ENCODE measurements at regions not wholly inside any gene's neighbourhood (a gene's known extent, or its start where the extent isn't known, plus 50 kb on each side); places are given as distances from the start of the nearest gene placed in this dataset.

DNA sequence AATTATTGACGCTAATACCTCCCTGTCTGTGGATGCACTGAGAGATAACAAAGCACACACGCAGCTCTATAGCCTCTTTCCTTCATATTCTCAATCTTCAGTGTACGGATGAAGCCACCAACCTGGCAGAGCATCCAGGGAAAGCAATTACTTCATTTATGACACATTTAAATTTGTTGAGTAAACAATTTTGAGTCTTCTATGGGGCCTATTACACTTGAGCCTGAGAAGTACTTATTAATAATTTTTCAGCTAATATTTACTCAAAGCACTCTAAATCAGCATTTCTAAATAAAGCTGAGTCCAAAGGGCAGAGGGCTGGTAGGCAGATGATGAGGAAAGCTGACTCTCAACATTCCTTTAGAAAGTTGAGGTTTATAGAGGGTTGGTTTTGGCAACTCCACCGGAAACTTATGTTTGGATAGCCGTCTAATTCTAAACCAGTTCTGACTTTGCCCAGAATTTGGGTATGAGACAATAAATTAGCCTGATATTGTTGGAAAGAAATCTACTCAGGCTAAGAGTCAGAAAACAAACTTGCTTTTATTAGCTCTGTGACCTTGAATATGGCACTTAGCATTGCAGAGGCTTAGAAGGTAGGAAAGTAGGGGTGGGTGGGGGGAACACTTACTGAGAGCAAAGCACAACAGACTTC is 643.5 kb downstream of the CDH11 start:
- H3K9me3 ChIP-seq (ENCODE audit: control insufficient read depth, insufficient read depth, low read length), result peaks cover 4% of the 10 kb centered on the region; the same call in 1 of the 2 replicates
- H3K79me2 ChIP-seq (ENCODE audit: control insufficient read depth, low read length), result no peaks in the 10 kb centered on the region
- H3K4me2 ChIP-seq (ENCODE audit: low read length), result no peak overlapping the region
- TF ChIP-seq EZH2phosphoT487 (IDR thresholded peaks at IDR 0.05; ENCODE audit: borderline replicate concordance, low read length) (no peak), CTCF (IDR thresholded peaks at IDR 0.05; ENCODE audit: low read depth, low read length, poor library complexity, severe bottlenecking) (no peak)
- H3K9me2 ChIP-seq (replicated peaks; ENCODE audit: control insufficient read depth, low read length), result no peaks in the 10 kb centered on the region
- H3K27ac ChIP-seq (ENCODE audit: low read depth, low read length), result no peak overlapping the region
- H3K27me3 ChIP-seq (ENCODE audit: control insufficient read depth, low read length), result no peaks in the 10 kb centered on the region
- H3K4me3 ChIP-seq (ENCODE audit: low read length), result no peak overlapping the region
- no peaks in the 10 kb centered on the region for H3K36me3 ChIP-seq (ENCODE audit: control insufficient read depth, low read length)
- H3F3A ChIP-seq (ENCODE audit: control insufficient read depth, insufficient read depth), result no peaks in the 10 kb centered on the region
- no peaks in the 10 kb centered on the region for H3K4me1 ChIP-seq (ENCODE audit: control insufficient read depth, low read length)
- no peaks in the 10 kb centered on the region for H4K20me1 ChIP-seq (ENCODE audit: control insufficient read depth, insufficient read depth, low read depth, low read length)

- H3K4me2 ChIP-seq (ENCODE audit: low read length), result no peak overlapping the region
- TF ChIP-seq CTCF (IDR thresholded peaks at IDR 0.05; ENCODE audit: low read depth, low read length, poor library complexity, severe bottlenecking) (no peak), EZH2phosphoT487 (IDR thresholded peaks at IDR 0.05; ENCODE audit: borderline replicate concordance, low read length) (no peak)
- no peaks in the 10 kb centered on the region for H3K27me3 ChIP-seq (ENCODE audit: control insufficient read depth, low read length)
- no peaks in the 10 kb centered on the region for H4K20me1 ChIP-seq (ENCODE audit: control insufficient read depth, insufficient read depth, low read depth, low read length)
- no peaks in the 10 kb centered on the region for H3F3A ChIP-seq (ENCODE audit: control insufficient read depth, insufficient read depth)
- no peak overlapping the region for H3K27ac ChIP-seq (ENCODE audit: low read depth, low read length)
- H3K36me3 ChIP-seq (ENCODE audit: control insufficient read depth, low read length), result no peaks in the 10 kb centered on the region
- H3K4me3 ChIP-seq (ENCODE audit: low read length), result no peak overlapping the region
- H3K79me2 ChIP-seq (ENCODE audit: control insufficient read depth, low read length), result no peaks in the 10 kb centered on the region
- H3K9me2 ChIP-seq (replicated peaks; ENCODE audit: control insufficient read depth, low read length), result no peaks in the 10 kb centered on the region
- H3K9me3 ChIP-seq (ENCODE audit: control insufficient read depth, insufficient read depth, low read length), result peaks cover 4% of the 10 kb centered on the region; the same call in 1 of the 2 replicates
- no peaks in the 10 kb centered on the region for H3K4me1 ChIP-seq (ENCODE audit: control insufficient read depth, low read length)
Measured at GRCh38 chr16:64475627-64476351, 646.1 kb downstream of the CDH11 start.

DNA sequence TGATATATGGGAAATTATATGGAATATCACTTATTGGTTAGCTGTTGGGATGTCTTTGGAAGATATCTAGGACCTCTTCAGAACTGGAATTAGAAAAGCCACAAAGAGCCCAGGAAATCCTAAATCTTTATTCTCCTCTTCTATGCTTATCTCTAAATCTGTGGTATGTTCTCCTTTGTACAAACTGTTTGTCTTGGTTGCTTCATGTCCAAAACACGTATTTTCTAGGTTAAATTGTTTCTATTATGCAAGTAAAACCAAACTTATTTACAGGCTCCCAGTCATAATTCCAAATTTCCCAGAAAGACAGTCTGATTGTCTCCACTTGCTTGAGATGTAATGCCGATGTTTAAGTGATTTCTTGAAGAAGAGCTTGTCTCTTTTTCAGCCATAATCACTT is 650.9 kb downstream of the CDH11 start:
- no peaks in the 10 kb centered on the region for H4K20me1 ChIP-seq (ENCODE audit: control insufficient read depth, insufficient read depth, low read depth, low read length)
- peaks cover 3% of the 10 kb centered on the region; the same call in 1 of the 2 replicates for H3K9me3 ChIP-seq (ENCODE audit: control insufficient read depth, insufficient read depth, low read length)
- no peaks in the 10 kb centered on the region for H3K27me3 ChIP-seq (ENCODE audit: control insufficient read depth, low read length)
- no peaks in the 10 kb centered on the region for H3K79me2 ChIP-seq (ENCODE audit: control insufficient read depth, low read length)
- H3K36me3 ChIP-seq (ENCODE audit: control insufficient read depth, low read length), result no peaks in the 10 kb centered on the region
- H3K4me2 ChIP-seq (ENCODE audit: low read length), result no peak overlapping the region
- no peaks in the 10 kb centered on the region for H3K9me2 ChIP-seq (replicated peaks; ENCODE audit: control insufficient read depth, low read length)
- H3K4me1 ChIP-seq (ENCODE audit: control insufficient read depth, low read length), result peaks cover 5% of the 10 kb centered on the region; the same call in 1 of the 2 replicates
- TF ChIP-seq CTCF (IDR thresholded peaks at IDR 0.05; ENCODE audit: low read depth, low read length, poor library complexity, severe bottlenecking), result no peak
- no peak for TF ChIP-seq EZH2phosphoT487 (IDR thresholded peaks at IDR 0.05; ENCODE audit: borderline replicate concordance, low read length)
- no peak overlapping the region for H3K27ac ChIP-seq (ENCODE audit: low read depth, low read length)
- no peak overlapping the region for H3K4me3 ChIP-seq (ENCODE audit: low read length)
- no peaks in the 10 kb centered on the region for H3F3A ChIP-seq (ENCODE audit: control insufficient read depth, insufficient read depth)

All from DOHH2 (cell line).